Nephron progenitor cell (in vitro differentiated cells): ENCODE measurements at regions not wholly inside any gene's neighbourhood (a gene's known extent, or its start where the extent isn't known, plus 50 kb on each side); places are given as distances from the start of the nearest gene placed in this dataset.
A peak's percentile ranks its signal among the peaks of the same experiment; 100 is the strongest.

Source experiments
- DNase-seq: peaks from one replicate; pipeline ENCODE4 v3.0.0; 2021
- H3K27ac Mint-ChIP-seq: 2 replicates; pipeline ENCODE4 v1.8.0; 2021; ENCODE audit warnings: mild to moderate bottlenecking, moderate library complexity, mixed read lengths
- H3K27me3 Mint-ChIP-seq: 2 replicates; pipeline ENCODE4 v1.8.0; 2021; ENCODE audit warnings: mild to moderate bottlenecking, low read depth, mixed read lengths; ENCODE audit not compliant: poor library complexity
- H3K36me3 Mint-ChIP-seq: 2 replicates; pipeline ENCODE4 v1.8.0; 2021; ENCODE audit warnings: low read depth, mixed read lengths
- H3K4me1 Mint-ChIP-seq: 2 replicates; pipeline ENCODE4 v1.8.0; 2021; ENCODE audit warnings: mixed read lengths
- H3K4me3 Mint-ChIP-seq: 2 replicates; pipeline ENCODE4 v1.8.0; 2021; ENCODE audit warnings: mild to moderate bottlenecking, moderate library complexity, mixed read lengths
- H3K9me3 Mint-ChIP-seq: 2 replicates; pipeline ENCODE4 v1.8.0; 2021; ENCODE audit warnings: mild to moderate bottlenecking, moderate library complexity, mixed read lengths
- CTCF ChIP-seq: fragments of 200-600 bp; sonication (generic); IDR thresholded peaks from 2 replicates; pipeline ENCODE4 v1.5.0; 2021; ENCODE audit warnings: antibody characterized with exemption

- Mint-ChIP-seq H3K27me3 (no peaks in the 10 kb centered on the region), H3K4me3 (peak overlapping the region; percentile 39), H3K36me3 (no peaks in the 10 kb centered on the region), H3K4me1 (peaks cover 64% of the 10 kb centered on the region), H3K9me3 (no peaks in the 10 kb centered on the region), H3K27ac (peak overlapping the region; percentile 78)
- peak; percentile 35 for DNase-seq
- TF ChIP-seq CTCF = no peak
These were observed 79.0 kb upstream of the FYN start for GRCh38 chr6:111952274-111952673.

GRCh38 chr6:111952821-111953540 is 79.7 kb upstream of the FYN start:
- H3K36me3 Mint-ChIP-seq = no peaks in the 10 kb centered on the region
- no peak for TF ChIP-seq CTCF
- no peaks in the 10 kb centered on the region for H3K9me3 Mint-ChIP-seq
- H3K27me3 Mint-ChIP-seq = no peaks in the 10 kb centered on the region
- no peak for DNase-seq
- peaks cover 60% of the 10 kb centered on the region for H3K4me1 Mint-ChIP-seq
- peak overlapping the region; percentile 39 for H3K4me3 Mint-ChIP-seq
- peak overlapping the region; percentile 78 for H3K27ac Mint-ChIP-seq

GRCh38 chr6:111956098-111956497 is 82.8 kb upstream of the FYN start:
- Mint-ChIP-seq H3K27me3 (peaks cover 3% of the 10 kb centered on the region), H3K27ac (no peak overlapping the region)

GRCh38 chr6:111957623-111958315 is 84.5 kb upstream of the FYN start:
- peak overlapping the region; percentile 11 for H3K4me3 Mint-ChIP-seq

More at GRCh38 chr6:111956098-111956497, 82.8 kb upstream of the FYN start:
- peaks cover 1% of the 10 kb centered on the region for H3K9me3 Mint-ChIP-seq
- no peak overlapping the region for H3K4me3 Mint-ChIP-seq
- no peak for DNase-seq
- H3K36me3 Mint-ChIP-seq = no peaks in the 10 kb centered on the region
- no peak for TF ChIP-seq CTCF
- H3K4me1 Mint-ChIP-seq = peaks cover 29% of the 10 kb centered on the region

GRCh38 chr6:111958534-111958933 is 85.3 kb upstream of the FYN start:
- no peak overlapping the region for H3K27ac Mint-ChIP-seq
- peaks cover 5% of the 10 kb centered on the region for H3K4me1 Mint-ChIP-seq
- peaks cover 21% of the 10 kb centered on the region for H3K9me3 Mint-ChIP-seq
- peaks cover 3% of the 10 kb centered on the region for H3K27me3 Mint-ChIP-seq
- TF ChIP-seq CTCF = no peak
- peak; percentile 9 for DNase-seq
- H3K4me3 Mint-ChIP-seq = peak overlapping the region; percentile 39
- H3K36me3 Mint-ChIP-seq = peaks cover 13% of the 10 kb centered on the region

More at GRCh38 chr6:111957623-111958315, 84.5 kb upstream of the FYN start:
- peaks cover 12% of the 10 kb centered on the region for H3K4me1 Mint-ChIP-seq
- TF ChIP-seq CTCF = no peak
- peak; percentile 41 for DNase-seq
- peaks cover 3% of the 10 kb centered on the region for H3K27me3 Mint-ChIP-seq
- H3K27ac Mint-ChIP-seq = no peak overlapping the region
- peaks cover 5% of the 10 kb centered on the region for H3K36me3 Mint-ChIP-seq
- peaks cover 13% of the 10 kb centered on the region for H3K9me3 Mint-ChIP-seq
